Effector memory CD4-positive, alpha-beta T cell (primary cell): ENCODE measurements at regions not wholly inside any gene's neighbourhood (a gene's known extent, or its start where the extent isn't known, plus 50 kb on each side); places are given as distances from the start of the nearest gene placed in this dataset.

Experiments
- DNase-seq, 3 donors: peaks; one replicate each; pipeline ENCODE4 v3.0.0-alpha.2; 2020
- H3K27ac ChIP-seq: 2 replicates; pipeline ENCODE4 v1.7.0; 2013; ENCODE audit warnings: mild to moderate bottlenecking, low read length, moderate library complexity; ENCODE audit not compliant: insufficient read depth, poor library complexity, severe bottlenecking
- H3K27me3 ChIP-seq: replicated peaks from 2 replicates; pipeline ENCODE4 v1.7.0; 2013; ENCODE audit warnings: mild to moderate bottlenecking, low read length; ENCODE audit not compliant: insufficient read depth, control insufficient read depth, poor library complexity, severe bottlenecking
- H3K36me3 ChIP-seq: 2 replicates; pipeline ENCODE4 v1.7.0; 2013; ENCODE audit warnings: mild to moderate bottlenecking, low read length, moderate library complexity; ENCODE audit not compliant: control insufficient read depth, insufficient read depth
- H3K4me1 ChIP-seq: 2 replicates; pipeline ENCODE4 v1.7.0; 2013; ENCODE audit warnings: low read length, mild to moderate bottlenecking; ENCODE audit not compliant: control insufficient read depth, insufficient read depth, poor library complexity, severe bottlenecking
- H3K4me3 ChIP-seq: 2 replicates; pipeline ENCODE4 v1.7.0; 2013; ENCODE audit warnings: low read length, low read depth, mild to moderate bottlenecking; ENCODE audit not compliant: insufficient read depth, poor library complexity, severe bottlenecking
- H3K9me3 ChIP-seq: 2 replicates; pipeline ENCODE4 v1.7.0; 2013; ENCODE audit warnings: mild to moderate bottlenecking, low read length, moderate library complexity; ENCODE audit not compliant: control insufficient read depth

DNA sequence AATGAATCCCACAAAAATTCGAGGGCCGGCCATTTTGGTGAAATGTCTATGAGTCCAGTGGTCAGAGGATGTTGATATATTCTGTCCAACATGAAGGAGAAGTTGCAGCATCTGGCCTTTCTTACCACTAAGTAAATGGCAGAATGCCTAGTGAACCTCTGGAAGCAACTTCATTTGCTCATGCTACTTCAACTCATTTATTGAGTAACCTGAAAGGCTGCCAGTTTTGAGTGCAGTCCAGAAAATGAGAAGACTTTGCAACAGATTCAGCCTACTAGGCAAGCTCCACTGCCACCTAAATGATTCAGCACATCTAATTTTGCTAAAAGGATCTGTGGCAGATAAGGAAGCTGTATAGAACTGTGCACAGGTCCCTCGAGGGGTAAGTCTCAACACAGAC is 265.0 kb downstream of the OPA1 start:
- Histone ChIP-seq H3K27me3 (no peaks in the 10 kb centered on the region), H3K4me1 (no peaks in the 10 kb centered on the region), H3K36me3 (no peaks in the 10 kb centered on the region), H3K4me3 (no peak overlapping the region), H3K9me3 (no peaks in the 10 kb centered on the region), H3K27ac (no peak overlapping the region)
- DNase-seq: no peak

DNA sequence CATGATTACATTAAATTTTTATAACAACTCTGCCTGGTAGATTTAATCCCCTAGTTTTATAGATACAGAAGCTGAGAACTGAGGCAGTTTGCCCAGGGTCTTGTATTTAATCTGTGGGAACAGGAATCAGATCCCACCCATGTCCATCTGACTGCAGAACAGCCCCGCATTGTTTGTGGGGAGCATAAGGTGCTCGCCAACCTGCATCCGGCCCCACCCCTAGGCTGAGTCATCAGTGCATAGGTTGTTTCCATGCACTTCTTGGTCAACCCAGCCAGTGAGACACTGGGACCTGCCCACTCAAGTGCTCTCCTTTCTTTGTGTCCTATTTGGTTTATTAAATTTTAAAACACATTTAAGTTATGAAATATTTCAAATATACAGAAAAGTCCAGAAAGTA is 266.2 kb downstream of the OPA1 start:
- Histone ChIP-seq H3K36me3 (no peaks in the 10 kb centered on the region), H3K27ac (no peak overlapping the region), H3K9me3 (no peaks in the 10 kb centered on the region), H3K4me3 (no peak overlapping the region), H3K27me3 (no peaks in the 10 kb centered on the region), H3K4me1 (no peaks in the 10 kb centered on the region)
- no peak for DNase-seq

DNA sequence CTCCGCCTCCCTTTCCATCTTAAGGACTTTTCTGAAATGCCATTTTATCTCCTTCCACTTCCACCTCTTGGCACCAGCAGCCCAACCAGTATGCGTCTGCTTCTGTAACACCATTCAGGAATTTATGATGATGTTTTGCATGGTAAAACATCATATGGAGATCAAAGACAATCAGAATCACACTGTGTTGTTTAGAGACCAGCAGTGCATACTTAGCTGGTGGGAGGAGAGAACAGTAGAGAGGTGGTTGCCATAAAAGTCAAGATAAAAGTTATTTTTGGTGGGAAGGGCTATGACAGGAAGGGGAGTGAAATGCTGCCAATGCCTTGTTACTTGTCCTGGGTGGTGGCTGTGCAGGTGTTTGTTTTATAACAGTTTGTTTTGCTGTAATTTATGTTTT is 268.0 kb downstream of the OPA1 start:
- Histone ChIP-seq H3K27me3 (no peaks in the 10 kb centered on the region), H3K9me3 (no peaks in the 10 kb centered on the region), H3K27ac (no peak overlapping the region), H3K4me1 (no peaks in the 10 kb centered on the region), H3K4me3 (no peak overlapping the region), H3K36me3 (no peaks in the 10 kb centered on the region)
- no peak for DNase-seq

DNA sequence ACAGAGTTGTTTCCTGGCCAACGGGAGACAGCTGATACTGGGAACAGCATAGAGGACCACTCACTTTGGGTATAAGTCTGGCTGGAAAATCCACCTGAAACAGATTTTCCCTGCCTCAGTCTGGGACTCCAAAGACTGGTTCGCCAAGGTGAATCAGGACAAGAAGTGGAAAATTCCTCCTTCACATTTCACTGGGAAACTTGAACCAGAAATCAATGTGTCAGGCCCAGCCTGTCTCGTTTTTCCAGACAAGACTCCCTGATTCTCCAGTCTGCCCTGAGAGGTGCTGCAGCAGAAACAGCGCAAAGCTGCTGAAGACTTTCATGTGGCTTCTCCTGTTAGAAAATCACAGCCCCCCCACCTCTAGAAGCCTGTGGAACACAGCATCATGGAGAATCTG is 269.8 kb downstream of the OPA1 start:
- H3K27me3 ChIP-seq: no peaks in the 10 kb centered on the region
- H3K36me3 ChIP-seq: no peaks in the 10 kb centered on the region
- no peaks in the 10 kb centered on the region for H3K9me3 ChIP-seq
- H3K27ac ChIP-seq: no peak overlapping the region
- DNase-seq: no peak
- no peak overlapping the region for H3K4me3 ChIP-seq
- no peaks in the 10 kb centered on the region for H3K4me1 ChIP-seq

DNA sequence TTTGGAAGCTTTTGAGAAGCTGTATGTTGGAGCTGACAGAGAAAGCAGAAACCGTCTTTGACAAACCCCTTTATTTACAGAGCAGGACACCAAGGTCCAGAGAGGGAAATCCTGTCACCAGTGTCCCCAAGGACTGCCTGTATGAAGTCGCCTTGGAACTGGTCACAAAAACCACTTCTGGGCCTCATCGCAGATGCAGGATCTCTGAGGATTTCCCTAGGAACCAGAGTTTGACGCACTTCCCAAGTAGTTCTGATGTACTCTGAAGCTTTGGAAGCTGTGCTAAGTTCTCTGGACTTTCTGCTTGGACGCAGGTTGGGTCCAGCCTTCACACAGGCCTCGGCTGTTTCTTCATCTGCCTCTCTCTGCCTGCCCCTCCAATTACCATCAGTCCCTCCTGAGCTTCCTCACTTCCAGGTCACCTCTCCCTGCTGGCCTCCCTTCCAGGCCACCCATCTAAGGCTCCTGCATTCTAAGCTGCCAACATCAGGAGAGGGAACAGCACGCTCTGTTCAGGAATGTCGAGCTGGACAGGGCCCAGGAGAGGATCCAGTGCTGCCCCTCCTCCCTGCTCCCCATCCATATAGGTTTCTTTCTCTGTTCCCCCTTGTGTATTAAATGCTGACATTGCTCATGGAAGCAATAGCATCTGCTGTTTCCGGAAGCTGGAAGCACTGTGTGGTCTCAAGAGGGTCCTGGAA is 270.8 kb downstream of the OPA1 start:
- H3K4me1 ChIP-seq: no peaks in the 10 kb centered on the region

DNA sequence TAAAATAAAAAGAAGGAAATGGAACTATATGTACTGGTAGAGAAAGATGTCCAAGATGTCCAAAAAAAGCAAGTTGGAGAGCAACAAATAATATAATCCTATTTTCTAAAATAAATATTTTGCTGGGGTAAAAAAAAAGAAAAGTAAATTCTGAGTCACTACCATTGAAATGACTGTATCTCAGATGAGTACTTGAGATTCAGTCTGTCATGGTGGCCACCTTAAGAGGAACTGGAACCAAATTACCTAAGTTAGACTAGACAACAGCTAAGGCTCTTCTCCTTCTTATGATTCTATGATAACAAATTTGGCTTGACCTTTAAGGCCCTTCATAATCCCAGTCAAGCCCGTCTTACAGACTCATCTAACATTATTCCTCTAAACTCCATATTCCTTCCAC is 270.6 kb upstream of the HES1 start:
- DNase-seq: no peak
- Histone ChIP-seq H3K27me3 (no peaks in the 10 kb centered on the region), H3K36me3 (no peaks in the 10 kb centered on the region), H3K9me3 (no peaks in the 10 kb centered on the region), H3K4me3 (no peak overlapping the region), H3K4me1 (no peaks in the 10 kb centered on the region), H3K27ac (no peak overlapping the region)

More for the DNA sequence above, 270.8 kb downstream of the OPA1 start:
- Histone ChIP-seq H3K36me3 (no peaks in the 10 kb centered on the region), H3K4me3 (no peak overlapping the region), H3K27ac (no peak overlapping the region), H3K9me3 (no peaks in the 10 kb centered on the region), H3K27me3 (no peaks in the 10 kb centered on the region)
- no peak for DNase-seq

DNA sequence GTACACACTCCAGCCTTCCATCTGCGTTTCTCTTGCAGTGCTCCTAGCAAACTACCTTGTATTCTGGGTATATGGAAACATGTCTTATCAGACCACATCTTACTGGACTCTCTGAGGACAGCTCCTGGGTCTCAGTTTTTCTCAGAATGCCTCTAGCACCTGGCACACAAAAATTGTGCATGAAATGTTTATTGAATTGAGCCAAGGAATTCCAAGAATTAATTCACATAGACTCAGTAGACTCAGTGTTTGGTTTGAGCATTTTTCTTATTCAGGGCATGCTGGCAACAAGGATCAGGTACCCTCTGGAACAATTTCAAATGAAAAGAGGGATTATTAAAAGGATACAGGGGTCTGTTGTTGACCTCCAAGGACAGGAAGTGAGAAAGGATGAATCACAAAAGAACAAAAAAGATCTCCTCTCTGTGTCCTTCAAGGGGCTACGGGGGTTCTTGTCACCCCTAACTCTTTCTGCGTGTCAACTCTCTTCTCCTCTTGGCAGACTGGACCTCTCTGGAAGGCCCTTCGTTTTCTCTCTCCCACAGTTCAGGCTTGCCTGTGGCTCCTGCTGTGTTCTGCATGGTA is 270.0 kb upstream of the HES1 start:
- no peaks in the 10 kb centered on the region for H3K9me3 ChIP-seq
- no peak for DNase-seq
- H3K4me1 ChIP-seq: no peaks in the 10 kb centered on the region
- no peaks in the 10 kb centered on the region for H3K27me3 ChIP-seq
- H3K27ac ChIP-seq: no peak overlapping the region
- no peak overlapping the region for H3K4me3 ChIP-seq
- H3K36me3 ChIP-seq: no peaks in the 10 kb centered on the region

DNA sequence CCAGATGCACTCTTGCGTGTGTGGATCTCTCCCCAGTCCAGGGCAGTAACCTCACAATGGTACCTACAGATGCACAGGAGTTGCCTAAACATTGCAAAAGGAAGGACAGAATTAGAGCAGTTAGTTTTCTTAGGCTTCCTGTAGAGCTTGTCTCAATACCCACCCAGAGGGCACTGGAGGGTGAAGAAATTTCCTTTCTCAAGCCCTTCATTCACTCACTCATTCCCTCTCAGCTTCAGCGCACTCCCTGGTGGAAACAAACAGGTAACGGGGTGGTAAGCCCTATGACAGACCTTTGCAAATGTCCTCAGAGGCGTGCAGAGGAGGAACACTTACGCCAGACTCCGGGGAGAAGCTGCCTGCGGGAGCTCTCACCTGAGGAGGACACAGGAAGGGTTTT is 267.4 kb upstream of the HES1 start:
- H3K36me3 ChIP-seq: no peaks in the 10 kb centered on the region
- no peak overlapping the region for H3K27ac ChIP-seq
- DNase-seq: no peak
- H3K4me1 ChIP-seq: no peaks in the 10 kb centered on the region
- H3K9me3 ChIP-seq: no peaks in the 10 kb centered on the region
- no peak overlapping the region for H3K4me3 ChIP-seq
- H3K27me3 ChIP-seq: no peaks in the 10 kb centered on the region

DNA sequence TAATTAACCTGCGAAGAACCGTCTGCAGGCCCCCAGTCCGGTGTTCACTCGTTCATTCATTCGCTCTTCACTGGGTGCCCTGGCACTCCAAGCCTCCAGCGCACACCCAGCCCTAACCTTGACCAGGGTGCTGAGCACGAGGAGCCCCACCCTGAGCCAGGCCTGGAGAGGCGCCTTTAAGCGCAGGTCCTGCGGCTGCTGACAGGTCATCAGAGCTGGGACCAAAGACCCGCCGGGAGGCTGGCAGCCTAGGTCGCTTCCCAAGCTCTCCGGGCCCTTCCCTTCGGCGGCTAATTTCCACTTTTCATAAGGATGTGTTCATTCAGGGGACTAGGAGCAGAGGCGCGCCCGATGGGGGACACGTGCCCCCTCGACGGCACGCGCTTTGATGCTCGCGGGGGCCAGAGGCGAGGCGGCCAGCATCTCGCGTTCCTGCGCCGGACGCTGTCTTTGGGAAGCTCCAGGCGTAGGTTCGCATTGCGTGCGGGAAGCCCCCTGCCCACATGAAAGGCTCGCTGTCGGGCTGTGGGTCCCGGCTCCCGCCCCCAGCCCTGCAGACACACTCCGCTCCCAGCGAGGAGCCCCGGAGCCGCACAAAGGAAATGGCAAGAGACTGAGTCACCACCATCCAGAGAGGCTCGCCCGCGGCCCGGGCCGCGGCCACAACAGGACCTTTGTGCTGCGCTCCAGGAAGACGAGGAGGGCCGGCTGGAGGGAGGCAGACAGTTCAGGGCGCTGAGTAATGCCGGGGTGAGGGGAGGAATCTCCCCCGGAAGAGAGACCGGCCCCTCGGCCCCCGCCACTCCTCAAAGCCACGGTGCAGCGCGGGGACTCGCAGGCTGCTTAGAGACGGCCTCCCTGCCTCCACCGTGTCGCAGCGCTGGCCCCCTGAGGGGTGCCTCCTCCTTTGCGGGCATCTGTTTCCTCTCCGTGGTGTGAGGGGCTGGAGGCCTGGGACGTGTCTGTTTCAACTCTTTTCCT is 266.4 kb upstream of the HES1 start:
- Histone ChIP-seq H3K27me3 (no peaks in the 10 kb centered on the region), H3K36me3 (no peaks in the 10 kb centered on the region), H3K4me3 (no peak overlapping the region), H3K4me1 (no peaks in the 10 kb centered on the region), H3K9me3 (no peaks in the 10 kb centered on the region), H3K27ac (no peak overlapping the region)
- no peak for DNase-seq
